ENCODE measurements at regions not wholly inside any gene's neighbourhood (a gene's known extent, or its start where the extent isn't known, plus 50 kb on each side); places are given as distances from the start of the nearest gene placed in this dataset.

- Histone ChIP-seq H2AK5ac (ENCODE audit: insufficient read length, low read length) (no peak overlapping the region), H4K5ac (ENCODE audit: insufficient read length, low read depth, low read length) (no peak overlapping the region), H2BK15ac (ENCODE audit: low read depth, low read length) (no peak overlapping the region), H3K23me2 (ENCODE audit: insufficient read length, low read depth, low read length, poor library complexity, severe bottlenecking) (no peaks in the 10 kb centered on the region), H2BK5ac (ENCODE audit: insufficient read length, low read length) (no peak overlapping the region), H4K91ac (ENCODE audit: insufficient read length, low read depth, low read length) (no peak overlapping the region), H3K27ac (ENCODE audit: insufficient read length, low read depth, low read length) (no peak overlapping the region), H3K4me1 (ENCODE audit: insufficient read depth, low read length) (no peaks in the 10 kb centered on the region), H2AFZ (ENCODE audit: low read length) (no peak overlapping the region), H3K79me2 (ENCODE audit: insufficient read depth, low read length) (no peaks in the 10 kb centered on the region), H4K20me1 (ENCODE audit: control insufficient read depth, insufficient read depth, insufficient read length) (no peaks in the 10 kb centered on the region), H3K56ac (ENCODE audit: insufficient read length, low read depth, low read length) (no peak overlapping the region), H3T11ph (ENCODE audit: low read length) (no peak overlapping the region), H3K18ac (ENCODE audit: insufficient read length, low read depth, low read length) (no peak overlapping the region), H3K79me1 (ENCODE audit: insufficient read depth, low read depth, low read length, poor library complexity, severe bottlenecking) (no peaks in the 10 kb centered on the region), H3K9me3 (ENCODE audit: control insufficient read depth, low read depth, low read length) (no peaks in the 10 kb centered on the region), H3K4me2 (ENCODE audit: insufficient read depth, insufficient read length, low read length) (no peak overlapping the region), H3K9ac (ENCODE audit: extremely low read depth, insufficient read length, low read length) (no peak overlapping the region), H3K23ac (ENCODE audit: insufficient read length, low read depth, low read length) (no peak overlapping the region), H2BK12ac (ENCODE audit: insufficient read length, low read depth, low read length) (no peak overlapping the region), H4K8ac (replicated peaks; ENCODE audit: insufficient read length, low read depth, low read length) (no peak overlapping the region), H2BK20ac (ENCODE audit: low read depth, low read length, poor library complexity, severe bottlenecking) (no peak overlapping the region), H3K14ac (ENCODE audit: insufficient read depth, low read length) (no peak overlapping the region), H3K27me3 (ENCODE audit: insufficient read depth, low read length) (no peaks in the 10 kb centered on the region; the same call in 1 of the 2 replicates), H2BK120ac (ENCODE audit: low read depth, low read length, poor library complexity, severe bottlenecking) (no peak overlapping the region), H3K4ac (ENCODE audit: low read depth, low read length) (no peak overlapping the region)
- peaks cover 2 to 5% of the 10 kb centered on the region in 2 experiments; a peak in 2 of 4 replicates for H3K4me1 Mint-ChIP-seq
- H3K27me3 Mint-ChIP-seq (ENCODE audit: low read depth), result no peaks in the 10 kb centered on the region; the same call in 1 of the 2 replicates
- no CpG with 5 or more reads among the region's 1 CpG for WGBS (ENCODE audit: extremely low coverage, insufficient read length, low lambda C conversion rate)
- no peaks in the 10 kb centered on the region for H3K36me3 Mint-ChIP-seq (ENCODE audit: insufficient read depth in 1 of 3, low read depth in 3 of 3)
- H3K9me3 Mint-ChIP-seq, result peaks cover 4 to 5% of the 10 kb centered on the region in 2 experiments; a peak in 2 of 5 replicates
- TF ChIP-seq CTCF (conservative IDR thresholded peaks at IDR 0.05), result no peak
- no peak for DNase-seq
- H3K27ac Mint-ChIP-seq, result no peak overlapping the region
- H3K4me3 Mint-ChIP-seq, result no peak overlapping the region
Observed at GRCh38 chr13:27673911-27674310, 52.2 kb downstream of the POLR1D start.
